H1 (cell line): ENCODE measurements at regions not wholly inside any gene's neighbourhood (a gene's known extent, or its start where the extent isn't known, plus 50 kb on each side); places are given as distances from the start of the nearest gene placed in this dataset.

Source experiments
- CBX5 ChIP-seq: fragments of 300-800, 300-1000 bp; sonication (generic); IDR thresholded peaks from 2 replicates; pipeline ENCODE4 v1.7.1; 2016; ENCODE audit warnings: antibody characterized with exemption, low read length, low read depth
- CHD1 ChIP-seq: IDR thresholded peaks from 2 replicates; pipeline ENCODE4 v1.6.1; 2012; ENCODE audit warnings: low read depth, low read length, improper control_type of control experiment
- CHD7 ChIP-seq: fragments of 300-600 bp; sonication (generic); IDR thresholded peaks from 2 replicates; pipeline ENCODE4 v1.7.1; 2012; ENCODE audit warnings: low read length, moderate library complexity, mild to moderate bottlenecking, inconsistent platforms; ENCODE audit not compliant: insufficient replicate concordance
- CTBP2 ChIP-seq: IDR thresholded peaks from 2 replicates; pipeline ENCODE4 v1.7.0; 2011; ENCODE audit warnings: borderline replicate concordance, mild to moderate bottlenecking, moderate library complexity, mixed read lengths, low read length; ENCODE audit not compliant: insufficient read depth, insufficient read length
- GTF2F1 ChIP-seq: IDR thresholded peaks from 2 replicates; pipeline ENCODE4 v1.6.1; 2012; ENCODE audit warnings: low read depth, low read length, improper control_type of control experiment, borderline replicate concordance
- POU5F1 ChIP-seq: IDR thresholded peaks from 2 replicates; pipeline ENCODE4 v1.6.1; 2011; ENCODE audit warnings: low read depth, mild to moderate bottlenecking, low read length, moderate library complexity
- RFX5 ChIP-seq: IDR thresholded peaks from 2 replicates; pipeline ENCODE4 v1.6.1; 2011; ENCODE audit warnings: low read depth, low read length, improper control_type of control experiment, borderline replicate concordance
- SIX5 ChIP-seq: IDR thresholded peaks from 2 replicates; pipeline ENCODE4 v1.6.1; 2011; ENCODE audit warnings: mild to moderate bottlenecking, low read depth, low read length
- TAF1 ChIP-seq: IDR thresholded peaks from 2 replicates; pipeline ENCODE4 v1.6.1; 2011; ENCODE audit warnings: mild to moderate bottlenecking, low read depth, low read length
- TEAD4 ChIP-seq: IDR thresholded peaks from 2 replicates; pipeline ENCODE4 v1.6.1; 2012; ENCODE audit warnings: low read depth, low read length, inconsistent platforms, mixed read lengths
- ZNF274 ChIP-seq: IDR thresholded peaks from 2 replicates; pipeline ENCODE4 v1.7.0; 2012; ENCODE audit warnings: low read length, borderline replicate concordance; ENCODE audit errors: extremely low read depth

GRCh38 chr1:244113532-244114320 lies 62.6 kb downstream of the ZBTB18 start (continued):
- TF ChIP-seq CHD7 (no peak), POU5F1 (no peak), TEAD4 (no peak), CBX5 (no peak), SIX5 (no peak), CHD1 (no peak), RFX5 (no peak), CTBP2 (no peak), TAF1 (no peak), ZNF274 (no peak), GTF2F1 (no peak)
